Calu3 (cell line): ENCODE measurements at regions not wholly inside any gene's neighbourhood (a gene's known extent, or its start where the extent isn't known, plus 50 kb on each side); places are given as distances from the start of the nearest gene placed in this dataset.

ENCODE experiments used
- BruUV-seq: library from RNA; stranded (reverse); fragments of 400-500 nt; replicated peaks from 2 replicates; lab custom pipeline; 2021; lab: Mats Ljungman, UMichigan
- CTCF ChIA-PET: fragments of 300-600 bp; sonication (Branson Sonifier 250); formaldehyde crosslinking; loops from one replicate; lab custom pipeline; 2022; ENCODE audit warnings: antibody characterized with exemption; lab: Charles Lee
- DNase-seq: peaks from one replicate; pipeline ENCODE4 v3.0.0; 2022
- H3K27ac Mint-ChIP-seq: one replicate; pipeline ENCODE4 v1.8.0; 2022; ENCODE audit warnings: mixed read lengths; ENCODE audit not compliant: unreplicated experiment
- H3K27me3 Mint-ChIP-seq: one replicate; pipeline ENCODE4 v1.8.0; 2022; ENCODE audit warnings: mixed read lengths; ENCODE audit not compliant: unreplicated experiment
- H3K36me3 Mint-ChIP-seq: one replicate; pipeline ENCODE4 v1.8.0; 2022; ENCODE audit warnings: mild to moderate bottlenecking, moderate library complexity, mixed read lengths; ENCODE audit not compliant: insufficient read depth, unreplicated experiment
- H3K4me1 Mint-ChIP-seq: one replicate; pipeline ENCODE4 v1.8.0; 2022; ENCODE audit warnings: mild to moderate bottlenecking, low read depth, mixed read lengths; ENCODE audit not compliant: unreplicated experiment
- H3K4me3 Mint-ChIP-seq: one replicate; pipeline ENCODE4 v1.8.0; 2022; ENCODE audit warnings: mild to moderate bottlenecking, low read depth, moderate library complexity, mixed read lengths; ENCODE audit not compliant: unreplicated experiment
- H3K9me3 Mint-ChIP-seq: one replicate; pipeline ENCODE4 v1.8.0; 2022; ENCODE audit warnings: low read depth, mixed read lengths; ENCODE audit not compliant: unreplicated experiment
- intact Hi-C: fragments of 100-400 bp; cut with micrococcal nuclease; formaldehyde crosslinking; loops from one replicate; pipeline ENCODE4 v1.10.0; 2022; ENCODE audit not compliant: unreplicated experiment
- TF ChIP-seq, protein P1 (sequence below): fragments of 200-600 bp; IDR thresholded peaks from one replicate; pipeline ENCODE4 v1.8.0; 2022; ENCODE audit warnings: antibody characterized with exemption; ENCODE audit not compliant: unreplicated experiment

DNA sequence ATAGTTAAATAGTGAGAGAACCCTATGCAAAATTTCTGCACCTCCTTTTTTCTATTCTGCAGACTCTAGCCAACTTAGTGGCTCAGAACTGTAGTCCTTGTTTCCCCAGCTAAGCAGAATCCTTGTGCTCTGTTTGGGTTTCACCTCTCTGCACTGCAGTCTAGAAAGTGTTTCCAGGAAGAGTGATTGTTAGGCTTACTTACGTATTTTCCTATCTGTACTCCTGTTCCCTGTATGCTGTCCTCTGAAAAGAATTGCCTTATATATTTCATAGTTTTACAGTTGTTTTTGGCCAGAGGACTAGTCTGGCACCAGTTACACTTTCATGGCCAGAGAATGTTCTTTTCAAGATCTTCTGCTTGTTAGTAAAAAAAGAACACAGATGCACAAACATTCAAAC, 154.6 kb upstream of the POT1 start:
- peaks cover 14% of the 10 kb centered on the region for H3K4me1 Mint-ChIP-seq
- CTCF ChIA-PET, result no interaction called here
- no peak overlapping the region for H3K4me3 Mint-ChIP-seq
- H3K27ac Mint-ChIP-seq, result no peak overlapping the region
- no TSS peak for BruUV-seq
- TF ChIP-seq, protein P1, sequence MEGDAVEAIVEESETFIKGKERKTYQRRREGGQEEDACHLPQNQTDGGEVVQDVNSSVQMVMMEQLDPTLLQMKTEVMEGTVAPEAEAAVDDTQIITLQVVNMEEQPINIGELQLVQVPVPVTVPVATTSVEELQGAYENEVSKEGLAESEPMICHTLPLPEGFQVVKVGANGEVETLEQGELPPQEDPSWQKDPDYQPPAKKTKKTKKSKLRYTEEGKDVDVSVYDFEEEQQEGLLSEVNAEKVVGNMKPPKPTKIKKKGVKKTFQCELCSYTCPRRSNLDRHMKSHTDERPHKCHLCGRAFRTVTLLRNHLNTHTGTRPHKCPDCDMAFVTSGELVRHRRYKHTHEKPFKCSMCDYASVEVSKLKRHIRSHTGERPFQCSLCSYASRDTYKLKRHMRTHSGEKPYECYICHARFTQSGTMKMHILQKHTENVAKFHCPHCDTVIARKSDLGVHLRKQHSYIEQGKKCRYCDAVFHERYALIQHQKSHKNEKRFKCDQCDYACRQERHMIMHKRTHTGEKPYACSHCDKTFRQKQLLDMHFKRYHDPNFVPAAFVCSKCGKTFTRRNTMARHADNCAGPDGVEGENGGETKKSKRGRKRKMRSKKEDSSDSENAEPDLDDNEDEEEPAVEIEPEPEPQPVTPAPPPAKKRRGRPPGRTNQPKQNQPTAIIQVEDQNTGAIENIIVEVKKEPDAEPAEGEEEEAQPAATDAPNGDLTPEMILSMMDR, result no peak
- no peaks in the 10 kb centered on the region for H3K36me3 Mint-ChIP-seq
- intact Hi-C loops, result no loop called here
- no peaks in the 10 kb centered on the region for H3K9me3 Mint-ChIP-seq
- no peaks in the 10 kb centered on the region for H3K27me3 Mint-ChIP-seq
- DNase-seq, result no peak

DNA sequence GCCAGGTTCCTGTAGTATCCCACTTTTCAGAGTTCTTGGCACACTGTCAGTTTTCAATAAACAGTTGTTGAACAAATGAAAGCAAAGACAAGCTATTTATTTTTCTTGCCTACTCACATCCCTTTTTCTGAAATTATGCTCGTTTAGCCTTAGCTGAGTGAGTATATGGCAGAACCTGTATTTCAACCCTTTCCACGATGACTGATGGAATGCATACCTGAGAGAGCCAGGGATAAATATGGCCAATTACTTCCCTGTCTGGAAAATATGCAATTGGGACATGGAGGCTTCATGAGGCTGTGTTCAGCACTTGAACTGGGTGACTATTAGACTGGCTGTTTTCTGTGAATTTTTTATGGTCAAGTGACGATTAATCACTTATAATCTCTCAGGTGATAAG, 144.5 kb upstream of the POT1 start:
- peak; percentile 24 for DNase-seq
- Mint-ChIP-seq H3K36me3 (no peaks in the 10 kb centered on the region), H3K4me3 (no peak overlapping the region), H3K4me1 (peaks cover 26% of the 10 kb centered on the region), H3K27ac (peak overlapping the region; percentile 11), H3K27me3 (no peaks in the 10 kb centered on the region), H3K9me3 (peaks cover 7% of the 10 kb centered on the region)
- intact Hi-C loops, result no loop called here
- no TSS peak for BruUV-seq
- CTCF ChIA-PET, result no interaction called here
- TF ChIP-seq, protein P1, result no peak

DNA sequence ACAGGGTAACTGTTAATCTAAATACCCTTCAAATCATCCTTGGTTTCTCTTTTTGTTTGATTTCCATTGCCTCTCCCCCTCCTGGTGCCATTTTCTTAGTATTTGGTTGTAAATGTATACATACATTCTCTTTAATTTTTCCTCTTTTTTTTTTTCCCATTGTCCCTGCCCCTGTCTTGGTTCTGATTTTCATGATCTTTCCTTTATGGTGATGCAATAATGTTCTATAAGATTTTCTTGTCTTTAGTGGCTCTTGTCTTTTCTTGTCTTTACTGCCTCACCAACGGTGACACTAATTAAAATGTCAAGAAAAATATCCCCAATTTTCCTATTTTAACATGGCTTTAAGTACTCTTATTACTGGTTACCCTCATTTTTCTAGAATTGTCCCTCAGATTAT, 135.9 kb upstream of the POT1 start:
- CTCF ChIA-PET, result no interaction called here
- no peak for DNase-seq
- no peak overlapping the region for H3K4me3 Mint-ChIP-seq
- H3K9me3 Mint-ChIP-seq, result peaks cover 7% of the 10 kb centered on the region
- intact Hi-C loops, result no loop called here
- H3K27me3 Mint-ChIP-seq, result no peaks in the 10 kb centered on the region
- no TSS peak for BruUV-seq
- no peak overlapping the region for H3K27ac Mint-ChIP-seq
- H3K4me1 Mint-ChIP-seq, result peaks cover 34% of the 10 kb centered on the region
- TF ChIP-seq, protein P1, result no peak
- no peaks in the 10 kb centered on the region for H3K36me3 Mint-ChIP-seq

DNA sequence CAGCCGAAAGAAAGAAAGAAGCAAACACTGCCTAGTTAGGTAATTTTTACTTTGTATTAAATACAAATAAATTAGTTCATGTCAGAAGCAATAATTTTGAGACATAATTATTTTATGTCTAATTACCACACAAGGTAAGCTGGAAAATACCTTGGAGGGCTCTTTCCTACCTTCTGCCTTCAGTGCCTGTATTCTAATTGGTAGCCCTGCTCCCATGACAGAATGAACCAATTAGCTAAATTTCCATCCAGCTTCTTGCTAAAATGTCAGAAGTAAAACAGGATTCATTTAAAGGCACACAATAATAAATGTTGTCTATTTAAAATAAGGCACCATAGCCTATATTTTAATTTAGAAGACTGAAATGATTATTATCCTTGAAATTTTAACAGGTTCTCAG, 135.4 kb upstream of the POT1 start:
- Mint-ChIP-seq H3K4me1 (peaks cover 28% of the 10 kb centered on the region), H3K27ac (no peak overlapping the region), H3K27me3 (no peaks in the 10 kb centered on the region), H3K4me3 (no peak overlapping the region), H3K36me3 (no peaks in the 10 kb centered on the region), H3K9me3 (peaks cover 7% of the 10 kb centered on the region)
- TF ChIP-seq, protein P1, result no peak
- DNase-seq, result no peak
- CTCF ChIA-PET, result no interaction called here
- no TSS peak for BruUV-seq
- intact Hi-C loops, result no loop called here
